Lung (tissue), 11 donors: ENCODE measurements at regions not wholly inside any gene's neighbourhood (a gene's known extent, or its start where the extent isn't known, plus 50 kb on each side); places are given as distances from the start of the nearest gene placed in this dataset.

Source experiments
- ATAC-seq: fragments of 200-7000 bp; cut with Tn5 transposase; one replicate; pipeline ENCODE4 v1.9.1; 2020; ENCODE audit warnings: moderate number of reproducible peaks; ENCODE audit not compliant: insufficient read depth, low FRiP score
- DNase-seq, 3 donors: peaks; one replicate each; pipeline ENCODE4 v3.0.0-alpha.2; 2013 to 2017
- H3K27ac ChIP-seq, 2 donors: one replicate each; pipeline ENCODE4 v1.5.1; 2013; ENCODE audit warnings: mild to moderate bottlenecking in 2 of 2, moderate library complexity in 2 of 2, control low read depth in 1 of 2, inconsistent platforms in 1 of 2, low read depth in 1 of 2, low read length in 1 of 2
- H3K27me3 ChIP-seq, 3 donors: one replicate each; pipeline ENCODE4 v1.5.1; 2013; ENCODE audit warnings: low read length in 2 of 3; ENCODE audit not compliant: control insufficient read depth in 3 of 3, insufficient read depth in 3 of 3
- H3K36me3 ChIP-seq, 4 donors: one replicate each; pipeline ENCODE4 v1.5.1; 2013; ENCODE audit warnings: low read length in 4 of 4, mild to moderate bottlenecking in 1 of 4, moderate library complexity in 1 of 4; ENCODE audit not compliant: control insufficient read depth in 4 of 4, insufficient read depth in 4 of 4
- H3K4me1 ChIP-seq, 5 donors: one replicate each; pipeline ENCODE4 v1.5.1; 2013; ENCODE audit warnings: low read length in 5 of 5, mild to moderate bottlenecking in 2 of 5, moderate library complexity in 1 of 5; ENCODE audit not compliant: control insufficient read depth in 5 of 5, insufficient read depth in 5 of 5
- H3K4me3 ChIP-seq: one replicate; pipeline ENCODE4 v1.5.1; 2013; ENCODE audit warnings: mild to moderate bottlenecking, control low read depth, moderate library complexity
- H3K9ac ChIP-seq, 2 donors: one replicate each; pipeline ENCODE4 v1.5.1; 2013; ENCODE audit warnings: low read length in 2 of 2, control low read depth in 1 of 2; ENCODE audit not compliant: insufficient read depth in 1 of 2
- H3K9me3 ChIP-seq, 4 donors: one replicate each; pipeline ENCODE4 v1.5.1; 2013; ENCODE audit warnings: low read length in 3 of 4, mild to moderate bottlenecking in 1 of 4, moderate library complexity in 1 of 4; ENCODE audit not compliant: control insufficient read depth in 4 of 4, insufficient read depth in 3 of 4
- WGBS, 2 donors: extraction: QIAGEN DNeasy Blood & Tissue Kit; methylation state at CpG; one replicate each; pipeline ENCODE4 v1.1.7; 2013; 5-methylcytosine and 5-hydroxymethylcytosine counted together
- TF ChIP-seq, protein P1 (sequence below): IDR thresholded peaks from 2 replicates; pipeline ENCODE4 v1.5.1; 2012; ENCODE audit warnings: mild to moderate bottlenecking; ENCODE audit errors: control extremely low read depth, extremely low read depth
- donor health status: control.
- donor health status: control.
- donor health status: Bipolar disorder and iron deficiency.
- donor health status: healthy.
- donor health status: DM: yes; HTN: yes; CAD: no.

DNA sequence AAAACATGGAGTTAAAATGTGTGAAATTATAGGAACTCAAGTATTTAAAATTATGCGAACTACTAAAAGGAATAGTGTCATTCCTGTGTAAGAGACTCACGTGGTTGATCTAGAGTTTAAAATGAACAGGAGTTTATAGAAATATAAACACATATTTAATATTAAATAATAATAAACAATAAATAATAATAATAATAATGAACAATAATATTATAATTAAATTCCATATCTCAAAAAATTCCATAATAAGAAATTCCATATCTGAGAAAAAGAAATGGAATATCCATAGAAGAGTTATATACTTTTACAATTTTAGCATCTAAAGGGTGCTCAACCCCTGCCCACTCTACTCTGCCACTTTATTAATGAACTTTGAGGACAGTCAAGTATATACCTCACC is 429.6 kb downstream of the TNS3 start:
- Histone ChIP-seq H3K4me1 (peaks cover 9 to 36% (median 16%) of the 10 kb centered on the region in 5 donors), H3K4me3 (no peak overlapping the region), H3K9ac (no peak overlapping the region), H3K27me3 (no peaks in the 10 kb centered on the region), H3K27ac (no peak overlapping the region), H3K36me3 (no peaks in the 10 kb centered on the region), H3K9me3 (no peaks in the 10 kb centered on the region)
- TF ChIP-seq, protein P1, sequence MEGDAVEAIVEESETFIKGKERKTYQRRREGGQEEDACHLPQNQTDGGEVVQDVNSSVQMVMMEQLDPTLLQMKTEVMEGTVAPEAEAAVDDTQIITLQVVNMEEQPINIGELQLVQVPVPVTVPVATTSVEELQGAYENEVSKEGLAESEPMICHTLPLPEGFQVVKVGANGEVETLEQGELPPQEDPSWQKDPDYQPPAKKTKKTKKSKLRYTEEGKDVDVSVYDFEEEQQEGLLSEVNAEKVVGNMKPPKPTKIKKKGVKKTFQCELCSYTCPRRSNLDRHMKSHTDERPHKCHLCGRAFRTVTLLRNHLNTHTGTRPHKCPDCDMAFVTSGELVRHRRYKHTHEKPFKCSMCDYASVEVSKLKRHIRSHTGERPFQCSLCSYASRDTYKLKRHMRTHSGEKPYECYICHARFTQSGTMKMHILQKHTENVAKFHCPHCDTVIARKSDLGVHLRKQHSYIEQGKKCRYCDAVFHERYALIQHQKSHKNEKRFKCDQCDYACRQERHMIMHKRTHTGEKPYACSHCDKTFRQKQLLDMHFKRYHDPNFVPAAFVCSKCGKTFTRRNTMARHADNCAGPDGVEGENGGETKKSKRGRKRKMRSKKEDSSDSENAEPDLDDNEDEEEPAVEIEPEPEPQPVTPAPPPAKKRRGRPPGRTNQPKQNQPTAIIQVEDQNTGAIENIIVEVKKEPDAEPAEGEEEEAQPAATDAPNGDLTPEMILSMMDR: no peak
- 92 to 99% methylated on average over 2 of the region's 2 CpGs for WGBS, 2 donors
- no peak for DNase-seq
- ATAC-seq: no peak

DNA sequence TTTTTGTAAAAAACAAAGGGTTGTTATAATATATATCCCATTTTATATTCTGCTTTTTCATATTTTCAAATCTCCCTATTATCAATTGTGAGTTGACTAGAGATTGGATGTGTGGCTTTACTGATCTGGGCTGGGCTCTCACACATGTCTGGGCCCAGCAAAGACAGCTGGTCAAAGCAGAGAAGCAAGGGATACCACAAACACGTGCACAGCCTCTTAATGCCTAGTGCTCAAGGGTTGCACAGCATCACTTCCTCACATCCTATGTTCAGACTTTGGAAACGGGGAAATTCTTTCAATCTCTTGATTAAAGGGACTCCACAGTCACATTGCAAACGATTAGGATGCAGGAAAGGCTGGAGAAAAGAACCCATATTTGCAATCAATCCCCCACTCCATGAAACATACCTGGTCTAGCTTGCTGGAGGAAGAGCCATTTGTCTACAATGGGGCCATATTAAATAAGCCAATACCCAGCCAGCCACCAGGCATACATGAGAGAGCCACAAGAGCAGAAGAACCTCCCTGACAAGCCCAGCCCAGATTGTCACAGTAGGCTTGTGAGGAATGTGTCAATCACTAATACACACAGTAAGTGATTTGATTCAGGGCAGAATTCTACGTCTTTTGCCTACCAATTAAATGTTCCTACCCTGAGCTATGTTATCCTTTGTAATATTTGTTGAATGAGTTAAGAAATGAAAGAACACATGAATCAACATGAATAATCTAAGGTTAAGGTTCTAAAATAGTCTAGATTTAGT is 431.2 kb downstream of the TNS3 start:
- H3K36me3 ChIP-seq: no peaks in the 10 kb centered on the region
- peaks cover 8 to 36% (median 16%) of the 10 kb centered on the region in 5 donors for H3K4me1 ChIP-seq
- DNase-seq: no peak
- H3K27ac ChIP-seq: no peak overlapping the region
- 77 to 84% methylated on average over 4 of the region's 4 CpGs for WGBS, 2 donors
- TF ChIP-seq, protein P1: no peak
- ATAC-seq: no peak
- H3K4me3 ChIP-seq: no peak overlapping the region
- no peaks in the 10 kb centered on the region for H3K9me3 ChIP-seq
- H3K9ac ChIP-seq: no peak overlapping the region
- H3K27me3 ChIP-seq: no peaks in the 10 kb centered on the region

DNA sequence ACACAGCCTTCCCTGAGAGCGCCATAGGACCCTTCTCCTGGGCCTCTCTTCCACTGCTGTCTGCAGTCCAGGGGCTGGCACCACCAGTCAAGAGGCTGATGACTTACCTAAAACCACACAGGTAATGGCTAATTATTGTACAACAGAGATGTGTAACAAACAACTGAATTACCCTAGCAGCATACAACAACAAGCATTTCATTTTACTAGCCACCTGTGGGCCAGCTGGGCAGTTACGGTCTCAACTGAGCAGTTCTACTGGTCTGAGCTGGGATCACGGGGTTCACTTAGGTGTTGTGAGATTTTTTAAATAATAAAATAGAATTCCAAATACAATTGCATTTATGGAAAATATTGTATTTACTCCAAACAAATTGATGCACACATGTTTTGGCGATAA is 431.9 kb downstream of the TNS3 start:
- no peaks in the 10 kb centered on the region for H3K36me3 ChIP-seq
- DNase-seq (no peak), ATAC-seq (no peak)
- no peak overlapping the region for H3K4me3 ChIP-seq
- H3K4me1 ChIP-seq: peaks cover 8 to 36% (median 16%) of the 10 kb centered on the region in 5 donors
- WGBS, 2 donors: 95 to 97% methylated on average over 4 of the region's 4 CpGs
- TF ChIP-seq, protein P1: no peak
- H3K9me3 ChIP-seq: no peaks in the 10 kb centered on the region
- no peak overlapping the region for H3K27ac ChIP-seq
- H3K27me3 ChIP-seq: no peaks in the 10 kb centered on the region
- H3K9ac ChIP-seq: no peak overlapping the region
